LoVo (cell line): ENCODE measurements at regions not wholly inside any gene's neighbourhood (a gene's known extent, or its start where the extent isn't known, plus 50 kb on each side); places are given as distances from the start of the nearest gene placed in this dataset.

ENCODE experiments used
- DNase-seq: peaks from one replicate; pipeline ENCODE4 v3.0.0-alpha.2; 2016; ENCODE audit warnings: low spot score

DNA sequence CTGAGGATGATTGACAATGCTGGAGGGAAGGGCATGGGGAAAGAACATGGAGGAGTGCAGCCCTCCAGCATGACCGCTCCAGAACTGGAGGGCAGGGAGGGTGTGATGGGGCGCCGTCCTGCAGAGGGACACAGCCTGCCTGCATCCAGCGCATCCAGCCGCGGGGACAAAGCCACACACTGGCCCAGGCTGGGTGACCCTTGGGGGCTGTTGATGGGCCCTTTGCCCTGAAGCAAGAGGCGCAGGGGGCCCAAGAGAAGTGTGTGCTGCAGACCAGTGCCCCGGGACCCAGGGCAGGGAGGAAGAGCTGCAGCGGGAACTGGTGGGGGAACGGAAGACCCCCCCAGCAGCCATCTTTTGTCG is 169.8 kb upstream of the PPP1R26 start:
- no peak for DNase-seq

DNA sequence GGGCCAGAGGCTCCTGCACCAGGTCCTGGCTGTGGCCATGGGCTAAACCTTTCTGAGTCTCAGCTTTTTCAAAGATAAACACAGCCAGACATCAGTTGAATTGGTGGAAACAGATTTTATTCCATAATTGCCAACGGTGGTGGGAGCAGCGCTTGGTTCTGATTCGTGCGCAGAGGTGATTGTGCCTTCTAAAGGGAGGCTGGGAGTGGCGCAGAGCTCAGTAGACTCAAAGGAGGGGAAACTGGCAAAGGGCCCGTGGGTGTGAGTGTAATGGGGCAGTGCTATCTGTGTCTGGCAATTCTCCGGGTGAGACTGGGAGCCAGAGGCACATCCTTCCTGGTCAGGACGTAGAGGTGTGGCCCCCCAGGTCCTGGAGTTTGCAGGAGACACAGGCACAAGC is 169.4 kb upstream of the PPP1R26 start:
- no peak for DNase-seq

DNA sequence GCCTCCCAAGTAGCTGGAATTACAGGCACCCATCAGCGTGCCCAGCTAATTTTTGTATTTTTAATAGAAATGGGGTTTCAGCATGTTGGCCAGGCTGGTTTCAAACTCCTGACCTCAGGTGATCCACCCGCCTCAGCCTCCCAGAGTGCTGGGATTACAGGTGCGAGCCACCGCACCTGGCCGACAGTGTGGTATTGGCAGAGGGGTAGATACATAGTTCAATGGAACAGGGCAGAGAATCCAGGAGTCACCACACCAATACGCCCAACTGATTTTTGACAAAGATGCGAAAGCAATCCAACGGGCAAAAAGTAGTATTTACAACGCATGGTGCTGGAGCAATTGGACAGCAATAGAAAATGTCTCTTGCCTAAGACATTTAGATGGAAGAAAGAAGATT is 164.0 kb upstream of the PPP1R26 start:
- DNase-seq: no peak

DNA sequence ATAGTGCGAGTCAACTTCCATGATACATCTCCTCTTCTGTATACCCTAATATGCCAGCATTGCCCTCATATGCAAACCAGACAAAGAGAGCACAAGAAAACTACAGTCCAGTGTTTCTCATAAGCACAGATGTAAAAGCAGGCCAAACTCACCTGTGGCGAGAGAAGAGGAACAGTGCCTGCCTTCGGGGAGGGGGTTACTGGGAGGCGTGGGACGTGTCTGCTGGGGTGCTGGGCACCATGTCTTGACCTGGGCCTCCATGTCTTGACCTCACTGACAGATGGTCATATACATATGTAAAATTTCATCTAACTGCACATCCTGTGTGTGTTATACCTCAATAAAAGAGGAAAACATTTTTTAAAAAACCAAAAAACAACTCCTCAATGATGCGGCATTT is 159.3 kb upstream of the PPP1R26 start:
- no peak for DNase-seq

DNA sequence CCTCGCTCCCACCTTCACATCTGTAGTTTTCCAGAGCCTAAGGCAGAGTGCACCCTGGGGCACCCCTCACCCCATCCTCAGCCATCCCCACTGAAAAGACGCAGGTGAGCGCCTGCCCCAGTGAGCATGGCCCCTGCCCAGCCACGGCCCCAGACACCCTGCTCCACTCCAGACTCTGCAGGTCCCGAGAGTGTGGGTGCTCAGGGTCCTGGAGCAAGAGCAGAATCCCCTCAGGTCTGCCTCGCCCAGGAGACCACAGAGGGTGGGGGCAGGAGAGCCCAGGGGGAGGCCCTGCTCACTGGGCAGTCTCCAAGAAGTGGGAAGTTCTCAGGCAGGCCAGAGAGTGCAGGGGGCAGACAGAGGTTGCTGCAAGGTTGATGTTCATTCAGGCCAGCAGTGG is 158.6 kb upstream of the PPP1R26 start:
- DNase-seq: no peak

DNA sequence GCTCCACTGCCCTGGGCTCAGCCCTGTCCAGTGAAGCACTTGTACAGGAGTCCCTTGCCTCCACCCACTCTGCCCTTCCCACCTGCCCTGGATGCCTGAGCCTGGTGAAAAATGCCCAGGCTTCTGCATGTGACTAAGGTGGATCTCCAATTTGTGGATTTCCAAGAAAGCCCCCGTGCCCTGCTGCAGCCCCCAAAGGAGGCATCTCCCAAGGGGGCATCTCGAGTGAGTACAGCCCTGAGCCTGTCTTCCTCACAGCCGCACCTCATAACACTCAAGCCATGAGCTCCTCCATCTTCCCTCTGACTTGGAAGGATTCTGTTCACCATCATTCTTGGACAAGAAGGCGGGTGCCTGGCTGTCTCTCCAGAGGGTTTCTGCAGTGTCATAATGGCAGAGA is 158.0 kb upstream of the PPP1R26 start:
- DNase-seq: no peak

DNA sequence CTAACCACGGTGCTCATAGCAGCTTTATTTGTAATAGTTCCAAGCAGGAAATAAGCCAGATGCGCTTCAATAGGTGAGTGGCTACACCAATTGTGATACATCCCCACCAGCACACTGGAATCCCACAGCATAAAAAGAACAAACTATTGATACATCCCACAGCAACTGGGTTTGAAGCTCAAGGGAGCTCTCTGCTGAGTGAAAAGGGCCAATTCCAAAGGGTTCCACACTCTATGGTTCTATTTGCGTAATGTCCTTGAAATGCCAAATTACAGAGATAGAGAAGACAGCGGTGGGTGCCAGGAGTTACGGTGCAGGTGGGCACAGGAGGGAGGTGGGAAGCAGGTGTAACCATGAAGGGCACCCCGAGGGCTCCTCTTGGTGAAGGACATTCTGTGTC is 155.3 kb upstream of the PPP1R26 start:
- no peak for DNase-seq

DNA sequence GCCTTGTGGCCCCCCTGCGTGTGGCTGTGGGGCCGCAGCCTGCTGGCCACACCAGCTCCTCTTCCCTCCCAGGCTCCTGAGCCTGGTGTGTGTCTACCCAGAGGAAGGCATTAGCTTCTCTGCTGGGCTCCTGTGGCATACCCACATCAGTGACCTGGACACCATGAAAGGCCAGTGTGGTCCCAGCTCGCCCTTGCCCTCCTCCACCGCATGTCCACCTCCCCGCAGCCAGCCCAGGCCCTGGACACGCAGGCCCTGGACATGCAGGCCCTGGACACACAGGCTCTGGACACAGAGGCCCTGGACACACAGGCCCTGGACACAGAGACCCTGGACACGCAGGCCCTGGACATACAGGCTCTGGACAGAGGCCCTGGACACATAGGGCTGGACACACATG is 153.4 kb upstream of the PPP1R26 start:
- DNase-seq: no peak

DNA sequence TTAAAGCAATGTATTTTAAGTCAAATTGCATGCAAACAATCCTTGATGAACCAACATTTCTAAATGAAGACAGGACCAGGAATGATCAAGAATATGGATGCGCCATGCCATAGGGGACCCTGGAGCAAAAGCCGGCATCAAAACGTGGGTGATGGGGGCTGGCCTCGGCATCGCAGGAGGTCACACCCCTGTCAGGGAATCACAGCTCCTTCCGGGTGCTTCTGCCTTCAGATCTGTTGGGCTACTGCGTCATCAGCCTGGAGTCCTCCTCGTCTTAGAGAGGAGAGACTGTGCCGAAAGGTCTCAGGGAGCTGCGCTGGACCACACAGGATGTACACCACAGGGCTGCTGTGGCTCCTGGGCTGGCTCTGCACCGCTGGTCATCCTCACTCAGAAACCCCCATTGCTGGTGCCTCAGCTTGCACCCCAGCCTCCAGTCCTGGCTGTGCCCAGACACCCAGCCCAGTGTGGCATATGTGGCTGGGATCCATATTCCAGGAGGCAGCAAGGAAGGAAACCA is 152.9 kb upstream of the PPP1R26 start:
- no peak for DNase-seq

DNA sequence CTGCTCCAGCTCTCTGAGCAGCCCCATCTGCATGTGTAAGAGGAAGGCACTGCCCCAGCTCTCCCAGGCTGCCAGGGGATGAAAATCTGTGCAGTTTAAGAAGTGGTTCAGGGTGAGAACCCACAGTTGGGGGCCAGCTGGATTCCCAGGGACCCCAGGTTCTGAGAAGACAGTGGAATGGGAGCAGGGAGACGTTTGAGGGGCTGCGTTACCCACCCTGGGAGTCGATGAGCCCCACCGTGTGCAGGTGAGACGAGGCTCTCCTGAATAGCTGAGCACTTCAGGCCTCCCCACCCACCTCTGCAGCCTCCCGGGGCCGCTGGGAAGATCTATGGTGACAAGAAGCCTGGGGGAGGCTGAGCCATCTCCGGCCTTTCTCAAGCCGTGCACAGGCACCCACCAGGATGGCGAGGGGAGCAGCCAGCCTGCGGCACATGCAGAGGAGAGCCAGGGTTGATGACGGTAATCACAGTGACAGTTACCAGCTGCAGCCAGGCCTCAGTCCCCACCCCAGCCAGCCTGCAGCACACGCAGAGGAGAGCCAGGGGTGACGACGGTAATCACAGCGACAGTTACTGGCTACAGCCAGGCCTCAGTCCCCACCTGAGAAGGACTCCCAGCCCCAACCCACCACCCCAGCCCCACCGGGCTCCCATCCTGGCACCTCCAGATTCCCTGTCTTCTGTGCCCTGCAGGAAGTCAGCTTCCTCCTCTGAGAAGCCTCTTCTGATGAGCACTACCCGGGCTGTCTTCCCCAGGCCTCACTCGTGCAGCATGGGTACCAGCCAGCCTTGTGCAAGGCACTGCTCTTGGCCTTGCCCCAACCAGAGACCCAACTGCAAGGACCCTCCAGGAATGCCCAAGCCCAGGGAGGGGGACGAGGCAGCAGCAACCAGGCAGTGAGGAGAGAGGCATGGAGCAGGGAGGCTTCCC is 150.8 kb upstream of the PPP1R26 start:
- DNase-seq: no peak

DNA sequence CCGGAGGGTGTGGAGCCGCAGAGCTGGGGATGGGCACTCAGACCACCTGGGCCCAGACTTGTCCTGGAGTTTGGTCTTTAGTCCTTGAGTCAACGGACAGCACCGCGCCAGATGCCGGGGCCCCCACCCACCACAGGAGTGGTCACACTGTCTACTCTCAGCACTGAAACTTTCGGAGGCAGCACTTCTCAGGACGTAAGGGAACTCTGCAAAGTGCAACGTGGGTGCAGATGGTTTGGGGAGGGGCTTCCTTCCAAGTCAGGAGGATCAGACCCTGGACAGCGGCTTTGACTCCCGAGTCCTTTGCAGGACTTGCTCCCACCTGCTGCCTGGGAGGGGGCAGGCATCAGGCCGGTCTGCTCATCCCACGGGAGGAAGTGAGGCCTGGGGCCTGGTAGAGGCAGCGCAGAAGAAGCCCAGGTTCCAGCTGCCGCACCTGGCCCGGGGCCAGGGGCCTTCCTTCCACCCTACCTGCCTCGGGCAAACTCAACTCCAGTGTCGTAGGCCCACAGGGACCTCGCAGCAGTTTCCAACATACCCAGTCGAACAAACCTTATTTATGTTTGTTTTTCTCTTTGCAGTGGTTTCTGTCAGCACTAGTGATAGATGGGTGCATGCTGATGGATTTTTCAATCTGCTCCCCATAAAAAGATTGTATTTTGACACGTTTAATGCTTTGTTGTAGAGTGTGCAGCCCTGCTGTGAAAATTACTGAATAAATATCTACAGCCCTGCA is 149.8 kb upstream of the PPP1R26 start:
- no peak for DNase-seq

DNA sequence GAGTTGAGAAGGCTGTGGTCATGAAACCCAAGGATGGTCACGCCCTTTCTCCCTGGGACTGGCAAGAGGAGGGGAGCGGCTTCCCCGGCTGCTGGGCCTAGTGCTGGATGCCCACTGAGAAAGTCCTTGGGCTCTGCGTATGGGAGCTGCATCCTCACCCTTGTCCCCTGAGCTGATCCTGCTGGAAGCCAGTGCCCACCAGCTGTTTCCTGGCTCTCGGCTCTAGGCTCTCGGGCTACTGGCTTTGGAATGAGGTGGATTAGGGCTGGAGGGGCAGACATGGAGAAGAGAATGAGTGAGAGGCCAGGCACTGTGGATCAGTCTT is 149.3 kb upstream of the PPP1R26 start:
- no peak for DNase-seq

DNA sequence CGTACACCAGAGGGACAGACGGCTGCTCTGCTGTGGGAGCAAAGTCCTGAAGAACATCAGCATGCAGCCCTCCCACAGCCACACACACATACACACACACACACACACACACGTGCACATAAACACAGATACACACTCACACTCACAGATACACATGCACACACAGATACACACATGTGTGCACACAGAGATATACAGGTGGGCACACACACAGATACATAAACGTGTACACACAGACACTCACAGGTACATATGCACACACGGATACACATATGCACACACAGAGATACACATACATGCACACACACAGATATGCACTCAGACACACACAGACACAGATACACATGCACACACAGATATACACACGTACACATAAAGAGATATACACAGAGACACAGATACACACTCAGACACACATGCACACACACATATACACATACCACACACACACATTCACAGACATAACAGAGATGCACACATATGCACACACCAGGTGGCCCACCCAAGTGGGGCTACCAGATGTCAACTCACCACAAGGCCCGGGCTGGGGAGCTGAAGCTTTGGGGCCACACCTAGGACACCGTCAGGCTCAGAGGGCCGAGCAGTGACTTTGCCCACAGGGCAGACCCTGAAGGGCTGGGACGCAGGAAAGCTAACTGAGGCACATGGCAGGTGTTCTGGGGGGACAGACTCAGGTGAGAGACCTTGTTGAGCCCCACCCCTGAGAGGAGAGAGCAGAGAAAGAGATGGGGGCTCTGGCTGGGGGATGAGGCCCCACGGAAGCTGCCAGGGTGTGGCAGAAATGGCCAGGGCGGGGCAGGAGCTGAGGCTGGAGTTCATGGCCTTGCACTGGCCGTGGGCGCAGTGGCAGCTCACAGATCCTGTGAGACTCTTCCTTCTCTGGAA is 148.6 kb upstream of the PPP1R26 start:
- DNase-seq: no peak

DNA sequence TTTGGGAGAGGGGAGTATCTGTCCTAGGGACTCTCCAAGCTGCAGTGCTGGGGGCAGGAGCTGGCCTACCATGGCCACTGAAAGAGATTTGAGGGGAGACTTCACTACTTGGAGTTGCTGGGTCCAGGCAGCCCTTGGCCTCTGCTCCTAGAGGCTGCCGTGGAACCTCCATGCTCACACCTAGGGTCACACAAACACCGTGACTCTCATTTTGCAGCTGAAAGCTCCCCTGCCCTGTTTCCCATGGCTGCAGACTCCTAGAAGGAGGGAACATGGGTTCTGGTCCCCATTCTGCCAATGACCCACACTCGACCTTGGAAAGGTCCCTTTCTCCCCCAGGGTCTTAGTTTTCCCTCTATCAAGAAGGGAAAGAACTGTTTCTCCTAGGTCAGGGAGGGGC is 147.1 kb upstream of the PPP1R26 start:
- DNase-seq: no peak

DNA sequence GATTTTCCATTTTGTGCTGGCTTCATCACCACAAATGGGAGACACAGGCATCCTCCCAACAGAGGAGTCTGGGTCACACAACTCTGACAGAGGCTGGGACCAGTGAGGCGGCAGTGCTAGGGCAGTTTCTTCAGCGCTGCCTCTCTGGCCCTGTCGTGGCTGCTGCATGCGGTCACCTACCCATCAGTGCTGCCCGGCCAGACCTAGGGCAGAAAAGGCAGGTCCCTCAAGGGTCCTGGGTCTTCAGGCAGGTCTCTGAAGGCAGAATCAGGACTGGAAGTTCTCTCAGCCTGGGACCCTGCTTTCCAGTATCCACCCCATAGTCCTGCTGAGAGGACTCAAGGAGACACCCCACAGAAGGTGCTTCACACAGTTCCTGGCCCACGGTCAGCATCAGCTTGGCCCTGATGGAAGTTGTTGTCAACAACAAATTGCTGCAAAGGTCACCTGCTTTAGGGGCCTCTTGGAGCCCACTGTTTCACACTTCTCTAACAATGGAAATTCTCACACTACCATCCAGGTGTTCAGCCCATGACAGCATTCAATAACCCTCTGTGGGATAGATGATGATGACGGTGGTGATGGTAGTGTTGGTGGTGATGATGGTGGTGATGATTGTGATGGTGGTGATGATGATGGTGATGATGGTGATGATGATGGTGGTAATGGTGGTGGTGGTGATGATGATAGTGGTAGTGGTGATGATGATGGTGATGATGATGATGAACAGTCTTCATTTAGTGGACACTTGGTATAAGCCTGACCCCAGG is 146.4 kb upstream of the PPP1R26 start:
- no peak for DNase-seq

DNA sequence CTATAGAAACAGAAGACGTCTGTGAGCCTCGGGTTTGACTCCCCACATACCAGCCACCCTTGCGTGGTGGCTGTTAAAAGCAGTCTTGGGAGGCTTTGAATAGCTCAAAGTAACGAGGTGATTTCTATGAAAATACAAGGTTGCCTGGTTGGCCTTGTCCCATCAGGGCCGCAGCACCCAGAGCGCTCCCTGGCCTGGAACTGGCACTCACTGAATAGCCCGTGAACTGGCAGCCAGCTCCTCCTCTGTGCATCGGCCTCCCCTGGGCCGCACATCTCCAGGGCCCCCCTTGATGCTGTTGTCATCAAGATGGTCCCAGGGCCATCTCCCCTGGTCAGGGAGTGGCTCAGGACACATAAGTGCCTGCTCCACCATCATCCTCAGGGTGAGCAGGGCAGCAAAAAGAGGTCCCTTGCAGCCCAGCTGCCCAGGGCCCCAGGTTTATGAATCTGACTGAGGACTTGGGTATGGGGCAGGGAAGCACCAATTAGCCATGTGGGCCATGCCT is 144.6 kb upstream of the PPP1R26 start:
- no peak for DNase-seq

DNA sequence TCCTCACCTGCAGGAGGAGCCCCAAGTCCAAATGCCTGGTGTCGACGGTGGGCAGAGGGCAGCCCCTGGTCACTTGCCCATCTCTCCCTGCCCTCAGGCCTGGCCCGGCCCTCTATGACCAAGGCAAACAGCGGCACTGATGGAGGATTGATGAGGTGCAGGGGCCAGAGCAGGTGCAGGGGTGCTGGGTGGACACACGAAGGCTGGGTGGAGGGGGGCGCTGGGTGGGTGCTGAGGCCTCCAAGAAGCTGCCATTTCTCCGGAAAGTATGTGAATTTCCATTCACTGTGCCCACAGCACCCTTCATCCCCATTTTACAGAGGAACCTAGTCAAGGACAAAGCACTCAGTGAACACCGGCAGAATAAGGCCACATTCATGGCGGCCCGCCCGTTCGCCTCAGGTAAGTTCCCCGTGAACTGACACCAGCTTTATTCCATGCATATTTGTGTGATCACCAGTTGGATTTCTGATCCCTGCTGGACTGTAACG is 143.8 kb upstream of the PPP1R26 start:
- no peak for DNase-seq

DNA sequence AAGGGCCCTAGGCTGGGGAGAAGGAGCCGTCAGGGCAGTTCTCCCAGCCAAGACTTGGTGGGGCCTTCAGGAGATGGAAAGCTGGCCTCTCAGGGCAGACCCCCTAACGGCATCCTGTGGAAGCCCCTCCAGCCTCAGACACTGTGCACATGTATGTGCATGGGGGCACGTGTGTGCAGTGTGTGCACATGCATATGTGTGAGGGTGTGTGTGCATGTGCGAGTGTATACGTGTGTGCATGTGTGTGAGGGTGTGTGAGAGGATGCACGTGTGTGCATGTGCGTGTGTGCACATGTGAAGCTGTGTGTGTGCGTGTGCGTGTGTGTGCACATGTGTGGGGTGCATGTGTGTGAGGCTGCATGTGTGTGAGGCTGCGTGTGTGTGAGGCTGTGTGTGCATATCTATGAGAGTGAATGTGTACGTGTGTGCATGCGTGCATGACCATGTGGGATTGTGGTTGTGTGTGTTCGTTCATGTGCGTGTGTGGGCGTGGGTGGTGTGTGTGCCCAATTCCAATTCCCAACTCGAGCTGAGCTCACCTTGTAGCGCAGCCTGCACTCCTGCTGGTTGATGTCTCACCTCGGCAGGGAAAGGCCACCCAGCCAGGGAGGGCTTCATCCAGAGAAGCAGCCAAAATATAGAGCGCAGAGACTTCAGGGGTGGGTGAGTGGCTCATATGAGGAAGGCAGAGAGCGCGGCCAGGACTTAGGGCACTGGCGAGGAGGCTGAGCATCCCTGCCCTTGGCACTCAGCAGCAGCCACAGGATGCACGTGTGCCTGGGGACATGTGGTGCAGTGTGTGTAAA is 142.7 kb upstream of the PPP1R26 start:
- DNase-seq: no peak

DNA sequence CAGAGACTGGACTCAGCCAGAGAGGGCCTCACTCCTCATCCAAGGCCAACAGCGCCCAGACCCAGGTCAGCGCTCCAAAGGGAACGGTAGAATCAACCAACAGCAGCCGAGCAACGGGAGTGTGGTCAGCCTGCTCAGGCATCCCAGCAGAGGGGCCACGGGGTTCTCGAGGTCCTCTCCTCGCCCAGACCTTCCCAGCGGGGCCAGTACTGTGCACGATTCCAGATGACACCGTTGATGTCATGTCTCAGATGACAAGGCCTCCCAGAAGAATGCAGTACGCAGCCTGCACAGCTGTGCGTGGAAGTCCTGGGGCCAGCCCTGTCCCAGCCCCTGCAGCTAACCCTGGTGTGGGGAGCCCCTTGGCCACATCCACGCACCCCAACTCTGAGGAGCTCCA is 141.0 kb upstream of the PPP1R26 start:
- no peak for DNase-seq

DNA sequence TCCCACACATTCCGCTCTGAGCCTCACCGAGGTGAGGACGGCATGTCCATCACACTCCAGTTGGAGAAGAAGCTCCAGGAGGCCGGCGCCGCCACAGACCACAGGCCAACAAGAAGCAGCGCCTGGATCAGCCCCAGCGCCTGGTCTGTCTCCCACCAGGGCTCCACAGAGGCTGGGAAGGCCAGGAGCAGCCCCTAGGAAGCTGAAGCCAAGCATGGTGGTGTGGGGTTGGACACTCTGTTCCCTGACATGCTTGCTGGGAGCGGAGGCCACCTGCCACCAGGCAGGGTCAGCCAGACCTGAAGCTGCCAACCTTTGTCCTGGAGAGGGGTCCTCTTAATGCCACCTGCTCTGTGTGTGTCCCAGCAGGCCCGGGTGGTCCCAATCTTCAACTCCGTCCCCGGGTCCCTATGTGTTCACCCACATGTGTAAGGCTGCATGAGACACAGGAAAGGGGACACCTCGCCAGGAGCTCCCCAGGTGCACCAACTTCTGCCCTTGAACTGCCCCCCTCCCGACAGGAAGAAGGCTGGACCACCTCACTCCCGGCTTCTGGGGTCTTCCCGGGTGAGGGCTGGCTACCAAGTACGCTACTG is 140.1 kb upstream of the PPP1R26 start:
- DNase-seq: no peak
